GM12878 (cell line): ENCODE measurements at regions not wholly inside any gene's neighbourhood (a gene's known extent, or its start where the extent isn't known, plus 50 kb on each side); places are given as distances from the start of the nearest gene placed in this dataset.

Experiments
- ATAC-seq: fragments of 200-7000 bp; cut with Tn5 transposase; 3 replicates; pipeline ENCODE4 v1.9.1; 2020; ENCODE audit warnings: mild to moderate bottlenecking, moderate library complexity
- BruUV-seq: library from RNA; stranded (reverse); fragments of 400-500 nt; replicated peaks from 2 replicates; lab custom pipeline; 2021; lab: Mats Ljungman, UMichigan
- CTCF ChIA-PET: fragments of 300-600 bp; sonication (Branson Sonifier 250); formaldehyde crosslinking; extraction: SDS; loops from one replicate; lab custom pipeline; 2021; ENCODE audit warnings: inconsistent platforms; lab: Yijun Ruan, JAX
- POLR2A ChIA-PET: fragments of 350-600 bp; formaldehyde crosslinking; extraction: SDS; loops from one replicate; lab custom pipeline; 2021; ENCODE audit warnings: inconsistent platforms; lab: Charles Lee
- RAD21 ChIA-PET: fragments of 300-600 bp; sonication (Branson Sonifier 250); formaldehyde crosslinking; loops from one replicate; lab custom pipeline; 2023; ENCODE audit warnings: antibody characterized with exemption; ENCODE audit not compliant: unreplicated experiment; lab: Charles Lee
- SMC1A ChIA-PET: fragments of 300-600 bp; sonication (Branson Sonifier 250); formaldehyde crosslinking; loops from one replicate; lab custom pipeline; 2023; ENCODE audit not compliant: unreplicated experiment, uncharacterized antibody; lab: Charles Lee
- DNase-seq: peaks from one replicate; pipeline ENCODE4 v3.0.0-alpha.2; 2011; ENCODE audit warnings: low read depth, low spot score
- FAIRE-seq: peaks from 3 replicates; lab custom pipeline; 2011; peaks lifted over from hg19 to GRCh38; lab: Jason Lieb, UNC
- H2AFZ ChIP-seq: 2 replicates; pipeline ENCODE4 v1.6.0; 2011; ENCODE audit warnings: low read depth, low read length, control low read depth; ENCODE audit not compliant: control insufficient read depth
- H3K27ac ChIP-seq: 2 replicates; pipeline ENCODE4 v1.5.1; 2011; ENCODE audit warnings: control low read depth; ENCODE audit not compliant: control insufficient read depth, insufficient read depth
- H3K27me3 ChIP-seq, 2 experiments: replicated peaks in 1 of 2; 2 replicates each; pipeline versions ENCODE4 v1.6.0 to v1.6.1; 2011; ENCODE audit warnings: low read length in 1 of 2; ENCODE audit not compliant: control insufficient read depth in 2 of 2, insufficient read depth in 2 of 2
- H3K36me3 ChIP-seq, 2 experiments: 2 replicates each; pipeline ENCODE4 v1.5.1; 2011; ENCODE audit warnings: low read length in 1 of 2; ENCODE audit not compliant: control insufficient read depth in 2 of 2, insufficient read depth in 2 of 2
- H3K4me1 ChIP-seq: 2 replicates; pipeline ENCODE4 v1.6.1; 2011; ENCODE audit warnings: mild to moderate bottlenecking, low read length, moderate library complexity, mixed read lengths; ENCODE audit not compliant: control insufficient read depth, insufficient read depth
- H3K4me2 ChIP-seq: 2 replicates; pipeline ENCODE4 v1.6.0; 2011; ENCODE audit warnings: control low read depth; ENCODE audit not compliant: control insufficient read depth, insufficient read depth
- H3K4me3 ChIP-seq: fragments of 200-600 bp; sonication (generic); 2 replicates; pipeline ENCODE4 v1.5.1; 2016
- H3K79me2 ChIP-seq: 2 replicates; pipeline ENCODE4 v1.6.0; 2011; ENCODE audit warnings: low read length; ENCODE audit not compliant: control insufficient read depth, insufficient read depth
- H3K9ac ChIP-seq: 2 replicates; pipeline ENCODE4 v1.8.0; 2011; ENCODE audit warnings: low read length, control low read depth, mixed read lengths; ENCODE audit not compliant: control insufficient read depth, insufficient read depth
- H3K9me3 ChIP-seq: replicated peaks from 3 replicates; pipeline ENCODE4 v1.5.1; 2011; ENCODE audit warnings: mild to moderate bottlenecking, low read length; ENCODE audit not compliant: control insufficient read depth, insufficient read depth
- H4K20me1 ChIP-seq: 2 replicates; pipeline ENCODE4 v1.6.0; 2011; ENCODE audit not compliant: control insufficient read depth, insufficient read depth
- BCL11A ChIP-seq: IDR thresholded peaks from 2 replicates; pipeline ENCODE4 v1.6.1; 2011; ENCODE audit warnings: low read depth, low read length
- BRCA1 ChIP-seq: IDR thresholded peaks from 2 replicates; pipeline ENCODE4 v1.6.1; 2011; ENCODE audit warnings: low read depth, low read length, improper control_type of control experiment
- CBX3 ChIP-seq: fragments of 200-600 bp; sonication (generic); IDR thresholded peaks from 2 replicates; pipeline ENCODE4 v1.6.1; 2016; ENCODE audit warnings: low read depth, borderline replicate concordance
- EED ChIP-seq: sonication (generic); IDR thresholded peaks from 2 replicates; pipeline ENCODE4 v1.6.1; 2016; ENCODE audit warnings: antibody characterized with exemption, low read depth
- GABPA ChIP-seq: IDR thresholded peaks from 2 replicates; pipeline ENCODE4 v1.6.1; 2014; ENCODE audit warnings: antibody characterized with exemption, low read depth, mild to moderate bottlenecking, inconsistent platforms
- JUNB ChIP-seq: IDR thresholded peaks from 2 replicates; pipeline ENCODE4 v1.6.1; 2016; ENCODE audit warnings: antibody characterized with exemption, mild to moderate bottlenecking
- MXI1 ChIP-seq: fragments of 150-350 bp; IDR thresholded peaks from 2 replicates; pipeline ENCODE4 v1.6.1; 2011; ENCODE audit warnings: low read depth, mild to moderate bottlenecking, inconsistent platforms, low read length, improper control_type of control experiment
- MYC ChIP-seq: IDR thresholded peaks from 2 replicates; pipeline ENCODE4 v1.6.1; 2011; ENCODE audit warnings: mild to moderate bottlenecking, low read length, moderate library complexity, inconsistent platforms; ENCODE audit not compliant: insufficient read depth, insufficient replicate concordance, insufficient read length, severe bottlenecking
- PAX8 ChIP-seq: fragments of 450-650 bp; IDR thresholded peaks from 2 replicates; pipeline ENCODE4 v1.6.1; 2017; ENCODE audit warnings: mild to moderate bottlenecking, moderate library complexity
- SIX5 ChIP-seq: IDR thresholded peaks from 2 replicates; pipeline ENCODE4 v1.6.1; 2011; ENCODE audit warnings: mild to moderate bottlenecking, low read depth, low read length, moderate library complexity; ENCODE audit not compliant: severe bottlenecking
- YY1 ChIP-seq: IDR thresholded peaks from 2 replicates; pipeline ENCODE4 v1.6.1; 2011; ENCODE audit warnings: low read depth, mild to moderate bottlenecking, low read length
- ZSCAN29 ChIP-seq: fragments of 450-650 bp; IDR thresholded peaks from 2 replicates; pipeline ENCODE4 v1.6.1; 2017; ENCODE audit warnings: mild to moderate bottlenecking, moderate library complexity
- WGBS: methylation state at CpG from one replicate; pipeline ENCODE4 v1.1.6; 2016; ENCODE audit warnings: low lambda C conversion rate; ENCODE audit not compliant: insufficient replicate concordance, insufficient coverage; ENCODE audit errors: missing lambda C conversion rate; 5-methylcytosine and 5-hydroxymethylcytosine counted together
- in situ Hi-C: fragments of 300-500 bp; cut with MboI; formaldehyde crosslinking; loops from 9 replicates; pipeline ENCODE4 v1.14.3; 2018; ENCODE audit warnings: mixed read lengths
- intact Hi-C: fragments of 100-400 bp; cut with micrococcal nuclease; formaldehyde crosslinking; loops from one replicate; pipeline ENCODE4 v1.14.2; 2022; ENCODE audit not compliant: unreplicated experiment
- TF ChIP-seq, protein P1 (sequence below): fragments of 450-650 bp; IDR thresholded peaks from 2 replicates; pipeline ENCODE4 v1.6.1; 2017; ENCODE audit warnings: mild to moderate bottlenecking
- TF ChIP-seq, protein P2 (sequence below), 3 experiments: IDR thresholded peaks in 2 of 3; conservative IDR thresholded peaks in 1 of 3; 2 replicates each; pipeline ENCODE4 v1.5.1; 2011; ENCODE audit warnings: low read depth in 3 of 3, low read length in 3 of 3, mild to moderate bottlenecking in 3 of 3, control low read depth in 2 of 3, moderate library complexity in 2 of 3, inconsistent platforms in 1 of 3, mixed read lengths in 1 of 3; ENCODE audit not compliant: control insufficient read depth in 2 of 3, insufficient read depth in 1 of 3; ENCODE audit errors: extremely low read depth in 1 of 3

DNA sequence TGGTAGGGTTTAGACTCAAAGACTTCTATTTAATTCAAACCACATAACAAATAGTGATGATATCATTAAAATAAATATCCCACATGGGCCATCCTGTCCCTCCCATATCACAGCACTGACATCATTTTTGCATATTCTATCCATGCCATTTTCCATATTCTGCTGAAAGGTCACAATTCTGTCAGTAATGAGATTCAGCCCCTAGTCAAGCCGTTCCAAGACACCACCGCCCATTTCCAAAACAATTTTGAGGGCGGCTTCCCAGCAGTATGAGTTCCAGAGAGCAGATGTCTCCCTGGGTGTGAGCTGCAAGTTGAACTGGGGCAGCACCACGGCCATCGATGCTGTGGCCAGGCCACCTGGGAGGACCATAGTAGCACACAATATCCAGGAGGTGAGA, 65.1 kb upstream of the PLEKHG1 start:
- DNase-seq (no peak), ATAC-seq (no peak), FAIRE-seq (no peak)
- SMC1A ChIA-PET: no interaction called here
- Histone ChIP-seq H3K27ac (no peak overlapping the region), H3K79me2 (no peaks in the 10 kb centered on the region), H3K9me3 (no peaks in the 10 kb centered on the region; the same call in 2 of the 3 replicates), H3K36me3 (no peaks in the 10 kb centered on the region), H3K27me3 (peaks cover 0 to 2% of the 10 kb centered on the region in 2 experiments; a peak in 1 of 4 replicates), H3K4me2 (no peak overlapping the region), H3K9ac (no peak overlapping the region), H3K4me3 (no peak overlapping the region), H2AFZ (no peak overlapping the region), H4K20me1 (no peaks in the 10 kb centered on the region), H3K4me1 (no peaks in the 10 kb centered on the region)
- RAD21 ChIA-PET: no interaction called here
- POLR2A ChIA-PET: no interaction called here
- 40% methylated on average over 5 of the region's 5 CpGs for WGBS
- no TSS peak for BruUV-seq
- CTCF ChIA-PET: no interaction called here
- in situ Hi-C loops (no loop called here), intact Hi-C loops (no loop called here)
- no peak for TF ChIP-seq MYC
- TF ChIP-seq GABPA: no peak
- TF ChIP-seq, protein P1, sequence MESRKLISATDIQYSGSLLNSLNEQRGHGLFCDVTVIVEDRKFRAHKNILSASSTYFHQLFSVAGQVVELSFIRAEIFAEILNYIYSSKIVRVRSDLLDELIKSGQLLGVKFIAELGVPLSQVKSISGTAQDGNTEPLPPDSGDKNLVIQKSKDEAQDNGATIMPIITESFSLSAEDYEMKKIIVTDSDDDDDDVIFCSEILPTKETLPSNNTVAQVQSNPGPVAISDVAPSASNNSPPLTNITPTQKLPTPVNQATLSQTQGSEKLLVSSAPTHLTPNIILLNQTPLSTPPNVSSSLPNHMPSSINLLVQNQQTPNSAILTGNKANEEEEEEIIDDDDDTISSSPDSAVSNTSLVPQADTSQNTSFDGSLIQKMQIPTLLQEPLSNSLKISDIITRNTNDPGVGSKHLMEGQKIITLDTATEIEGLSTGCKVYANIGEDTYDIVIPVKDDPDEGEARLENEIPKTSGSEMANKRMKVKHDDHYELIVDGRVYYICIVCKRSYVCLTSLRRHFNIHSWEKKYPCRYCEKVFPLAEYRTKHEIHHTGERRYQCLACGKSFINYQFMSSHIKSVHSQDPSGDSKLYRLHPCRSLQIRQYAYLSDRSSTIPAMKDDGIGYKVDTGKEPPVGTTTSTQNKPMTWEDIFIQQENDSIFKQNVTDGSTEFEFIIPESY: no peak
- TF ChIP-seq BRCA1: no peak
- no peak for TF ChIP-seq ZSCAN29
- TF ChIP-seq MXI1: no peak
- no peak for TF ChIP-seq PAX8
- TF ChIP-seq, protein P2, sequence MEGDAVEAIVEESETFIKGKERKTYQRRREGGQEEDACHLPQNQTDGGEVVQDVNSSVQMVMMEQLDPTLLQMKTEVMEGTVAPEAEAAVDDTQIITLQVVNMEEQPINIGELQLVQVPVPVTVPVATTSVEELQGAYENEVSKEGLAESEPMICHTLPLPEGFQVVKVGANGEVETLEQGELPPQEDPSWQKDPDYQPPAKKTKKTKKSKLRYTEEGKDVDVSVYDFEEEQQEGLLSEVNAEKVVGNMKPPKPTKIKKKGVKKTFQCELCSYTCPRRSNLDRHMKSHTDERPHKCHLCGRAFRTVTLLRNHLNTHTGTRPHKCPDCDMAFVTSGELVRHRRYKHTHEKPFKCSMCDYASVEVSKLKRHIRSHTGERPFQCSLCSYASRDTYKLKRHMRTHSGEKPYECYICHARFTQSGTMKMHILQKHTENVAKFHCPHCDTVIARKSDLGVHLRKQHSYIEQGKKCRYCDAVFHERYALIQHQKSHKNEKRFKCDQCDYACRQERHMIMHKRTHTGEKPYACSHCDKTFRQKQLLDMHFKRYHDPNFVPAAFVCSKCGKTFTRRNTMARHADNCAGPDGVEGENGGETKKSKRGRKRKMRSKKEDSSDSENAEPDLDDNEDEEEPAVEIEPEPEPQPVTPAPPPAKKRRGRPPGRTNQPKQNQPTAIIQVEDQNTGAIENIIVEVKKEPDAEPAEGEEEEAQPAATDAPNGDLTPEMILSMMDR (IDR thresholded peaks at IDR 0.05 in 2 of 3, conservative IDR thresholded peaks at IDR 0.05 in 1 of 3; ENCODE audit: control insufficient read depth in 2 of 3, extremely low read depth in 1 of 3, insufficient read depth in 1 of 3, low read depth in 3 of 3, low read length in 3 of 3): no peak
- no peak for TF ChIP-seq BCL11A
- TF ChIP-seq YY1: no peak
- TF ChIP-seq CBX3: no peak
- TF ChIP-seq EED: no peak
- TF ChIP-seq SIX5: no peak
- no peak for TF ChIP-seq JUNB
